GM23338 (cell line): ENCODE measurements at regions not wholly inside any gene's neighbourhood (a gene's known extent, or its start where the extent isn't known, plus 50 kb on each side); places are given as distances from the start of the nearest gene placed in this dataset.

ENCODE experiments used
- ATAC-seq: fragments of 200-7000 bp; cut with Tn5 transposase; 3 replicates; pipeline ENCODE4 v1.9.1; 2020
- DNase-seq: peaks from one replicate; pipeline ENCODE4 v3.0.0-alpha.2; 2015; ENCODE audit warnings: low spot score
- H2AFZ ChIP-seq: fragments of 200-600 bp; sonication (generic); 2 replicates; pipeline ENCODE4 v1.8.0; 2016; ENCODE audit warnings: antibody characterized with exemption, mild to moderate bottlenecking, moderate library complexity
- H3F3A ChIP-seq: fragments of 200-600 bp; sonication (generic); replicated peaks from 2 replicates; pipeline ENCODE4 v1.8.0; 2017; ENCODE audit warnings: antibody characterized with exemption, mixed run types, low read depth
- H3K27ac ChIP-seq: fragments of 200-600 bp; sonication (generic); 2 replicates; pipeline ENCODE4 v1.6.1; 2016; ENCODE audit warnings: low read depth
- H3K27me3 ChIP-seq: fragments of 200-600 bp; sonication (generic); 2 replicates; pipeline ENCODE4 v1.8.0; 2016; ENCODE audit warnings: mild to moderate bottlenecking, mixed run types, moderate library complexity; ENCODE audit not compliant: insufficient read depth
- H3K36me3 ChIP-seq: fragments of 200-600 bp; sonication (generic); 2 replicates; pipeline ENCODE4 v1.8.0; 2016; ENCODE audit warnings: mild to moderate bottlenecking; ENCODE audit not compliant: insufficient read depth
- H3K4me1 ChIP-seq: fragments of 200-600 bp; sonication (generic); 2 replicates; pipeline ENCODE4 v1.8.0; 2016; ENCODE audit warnings: mild to moderate bottlenecking, moderate library complexity; ENCODE audit not compliant: insufficient read depth
- H3K4me2 ChIP-seq: fragments of 200-600 bp; sonication (generic); 2 replicates; pipeline ENCODE4 v1.7.1; 2017; ENCODE audit warnings: mixed run types
- H3K4me3 ChIP-seq: fragments of 200-600 bp; sonication (generic); 2 replicates; pipeline ENCODE4 v1.6.1; 2016; ENCODE audit warnings: mixed run types
- H3K79me2 ChIP-seq: fragments of 200-600 bp; sonication (generic); replicated peaks from 2 replicates; pipeline ENCODE4 v1.8.0; 2017; ENCODE audit warnings: mild to moderate bottlenecking; ENCODE audit not compliant: insufficient read depth
- H3K9me2 ChIP-seq: fragments of 200-600 bp; sonication (generic); 2 replicates; pipeline ENCODE4 v1.8.0; 2017; ENCODE audit not compliant: insufficient read depth
- H4K20me1 ChIP-seq: fragments of 200-600 bp; sonication (generic); replicated peaks from 2 replicates; pipeline ENCODE4 v1.8.0; 2017; ENCODE audit warnings: mild to moderate bottlenecking; ENCODE audit not compliant: insufficient read depth
- H3K27ac Mint-ChIP-seq: 2 replicates; pipeline ENCODE4 v1.8.0; 2020; ENCODE audit warnings: inconsistent platforms, mild to moderate bottlenecking, moderate library complexity, mixed read lengths
- H3K27me3 Mint-ChIP-seq: 3 replicates; pipeline ENCODE4 v1.8.0; 2022; ENCODE audit warnings: low read depth, mild to moderate bottlenecking, moderate library complexity, mixed read lengths, inconsistent platforms; ENCODE audit not compliant: insufficient read depth, poor library complexity
- H3K36me3 Mint-ChIP-seq: 3 replicates; pipeline ENCODE4 v1.8.0; 2021; ENCODE audit warnings: low read depth, mild to moderate bottlenecking, inconsistent platforms, moderate library complexity, mixed read lengths
- H3K4me1 Mint-ChIP-seq: 3 replicates; pipeline ENCODE4 v1.8.0; 2020; ENCODE audit warnings: mild to moderate bottlenecking, inconsistent platforms, mixed read lengths
- H3K4me3 Mint-ChIP-seq: 3 replicates; pipeline ENCODE4 v1.8.0; 2021; ENCODE audit warnings: moderate library complexity, mild to moderate bottlenecking, inconsistent platforms, mixed read lengths
- H3K9me3 Mint-ChIP-seq: 3 replicates; pipeline ENCODE4 v1.8.0; 2020; ENCODE audit warnings: moderate library complexity, mild to moderate bottlenecking, inconsistent platforms, mixed read lengths
- CTCF ChIP-seq, 2 experiments: fragments of 200-600 bp in 1 of 2; sonication (generic) in 1 of 2; conservative IDR thresholded peaks; 2 replicates each; pipeline versions ENCODE4 v1.5.1 to v1.6.1; 2016 to 2017; ENCODE audit warnings: antibody characterized with exemption in 2 of 2, low read depth in 2 of 2, mild to moderate bottlenecking in 2 of 2, moderate library complexity in 1 of 2
- ETS1 ChIP-seq: IDR thresholded peaks from 2 replicates; pipeline ENCODE4 v1.6.1; 2016; ENCODE audit warnings: antibody characterized with exemption
- EZH2 ChIP-seq: fragments of 200-600 bp; sonication (generic); IDR thresholded peaks from one replicate; pipeline ENCODE4 v1.8.0; 2017; ENCODE audit warnings: antibody characterized with exemption, mild to moderate bottlenecking, low read depth; ENCODE audit not compliant: unreplicated experiment
- NANOG ChIP-seq: IDR thresholded peaks from 2 replicates; pipeline ENCODE4 v1.6.1; 2016; ENCODE audit warnings: antibody characterized with exemption, borderline replicate concordance
- ZNF114 ChIP-seq: fragments of 250-450 bp; sonication (Bioruptor Pico); IDR thresholded peaks from 2 replicates; pipeline ENCODE4 v1.5.0; 2020; ENCODE audit warnings: mild to moderate bottlenecking, moderate library complexity
- ZNF331 ChIP-seq: fragments of 250-450 bp; sonication (Bioruptor Pico); IDR thresholded peaks from 2 replicates; pipeline ENCODE4 v1.5.0; 2020; ENCODE audit warnings: low read depth, mild to moderate bottlenecking, moderate library complexity
- TF ChIP-seq, protein P1 (sequence below): fragments of 250-450 bp; sonication (Bioruptor Pico); IDR thresholded peaks from 2 replicates; pipeline ENCODE4 v1.5.0; 2020; ENCODE audit warnings: mild to moderate bottlenecking, moderate library complexity

GRCh38 chr13:72645521-72645920 lies 81.9 kb downstream of the MZT1 start:
- no peaks in the 10 kb centered on the region for H3K9me3 Mint-ChIP-seq
- no peak overlapping the region for H2AFZ ChIP-seq
- TF ChIP-seq EZH2 = no peak
- no peak for TF ChIP-seq ZNF114 (CRISPR knock-in tag)
- no peak for TF ChIP-seq ETS1
- TF ChIP-seq NANOG = no peak
- no peak for TF ChIP-seq ZNF331
- no peak overlapping the region for H3K27ac ChIP-seq
- no peaks in the 10 kb centered on the region for H3K27me3 ChIP-seq
- H3F3A ChIP-seq = no peaks in the 10 kb centered on the region
- no peak overlapping the region for H3K4me2 ChIP-seq
- H3K4me1 ChIP-seq = no peaks in the 10 kb centered on the region
- no peaks in the 10 kb centered on the region for H3K36me3 ChIP-seq
- H3K4me3 Mint-ChIP-seq = no peak overlapping the region
- H3K4me3 ChIP-seq = no peak overlapping the region
- no peaks in the 10 kb centered on the region for H4K20me1 ChIP-seq
- H3K27ac Mint-ChIP-seq = no peak overlapping the region
- no peaks in the 10 kb centered on the region for H3K9me2 ChIP-seq
- H3K36me3 Mint-ChIP-seq = no peaks in the 10 kb centered on the region
- DNase-seq = no peak
- no peak for ATAC-seq
- peaks cover 2% of the 10 kb centered on the region for H3K27me3 Mint-ChIP-seq
- H3K4me1 Mint-ChIP-seq = peaks cover 6% of the 10 kb centered on the region; the same call in 2 of the 3 replicates
- H3K79me2 ChIP-seq = no peaks in the 10 kb centered on the region

- Histone ChIP-seq H3K27ac (no peak overlapping the region), H3K27me3 (no peaks in the 10 kb centered on the region), H3K4me2 (no peak overlapping the region), H2AFZ (no peak overlapping the region), H3K79me2 (no peaks in the 10 kb centered on the region), H4K20me1 (no peaks in the 10 kb centered on the region), H3K36me3 (no peaks in the 10 kb centered on the region), H3F3A (no peaks in the 10 kb centered on the region), H3K4me1 (peaks cover 9% of the 10 kb centered on the region), H3K9me2 (no peaks in the 10 kb centered on the region), H3K4me3 (no peak overlapping the region)
- H3K27me3 Mint-ChIP-seq = peaks cover 2% of the 10 kb centered on the region
- no peak overlapping the region for H3K4me3 Mint-ChIP-seq
- TF ChIP-seq ZNF114 (CRISPR knock-in tag) = no peak
- peak; percentile 66 to 82 for TF ChIP-seq CTCF (conservative IDR thresholded peaks at IDR 0.05; ENCODE audit: low read depth in 2 of 2)
- DNase-seq (peak; percentile 66), ATAC-seq (no peak)
- no peaks in the 10 kb centered on the region for H3K9me3 Mint-ChIP-seq
- peaks cover 10% of the 10 kb centered on the region for H3K4me1 Mint-ChIP-seq
- H3K27ac Mint-ChIP-seq = no peak overlapping the region
- H3K36me3 Mint-ChIP-seq = no peaks in the 10 kb centered on the region
Observed at GRCh38 chr13:72643311-72643989, 84.0 kb downstream of the MZT1 start.

DNA sequence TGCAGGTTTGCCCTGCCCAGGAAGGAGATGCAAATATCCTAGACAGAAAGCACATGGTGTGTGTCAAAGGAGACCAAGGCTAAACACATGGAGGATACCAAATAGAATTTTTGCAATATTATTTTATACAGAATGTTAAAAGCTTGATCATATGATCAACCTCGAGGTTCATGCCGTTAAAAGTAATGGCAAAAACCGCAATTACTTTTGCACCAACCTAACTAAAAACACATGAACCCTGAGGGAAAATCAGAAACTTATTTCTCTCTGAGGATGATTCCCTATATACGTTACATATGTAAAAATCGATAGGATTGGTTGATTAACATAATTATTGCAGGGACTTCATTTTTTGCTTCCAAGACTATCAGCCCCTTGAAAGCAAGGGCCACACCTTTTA lies 88.1 kb downstream of the MZT1 start:
- Histone ChIP-seq H2AFZ (0 out of 2 replicates have a peak overlapping the region, but pooled peaks have one; percentile 24), H3K4me3 (no peak overlapping the region), H3K9me2 (no peaks in the 10 kb centered on the region), H3K4me2 (peak overlapping the region; percentile 1; the same call in 1 of the 2 replicates), H3F3A (no peaks in the 10 kb centered on the region), H3K27ac (no peak overlapping the region), H3K36me3 (no peaks in the 10 kb centered on the region), H3K27me3 (no peaks in the 10 kb centered on the region), H3K79me2 (no peaks in the 10 kb centered on the region), H3K4me1 (peaks cover 26% of the 10 kb centered on the region), H4K20me1 (no peaks in the 10 kb centered on the region)
- Mint-ChIP-seq H3K4me3 (no peak overlapping the region), H3K9me3 (no peaks in the 10 kb centered on the region), H3K36me3 (no peaks in the 10 kb centered on the region), H3K27ac (no peak overlapping the region), H3K4me1 (peaks cover 30% of the 10 kb centered on the region), H3K27me3 (peaks cover 2% of the 10 kb centered on the region)
- ATAC-seq (no peak), DNase-seq (no peak)
- TF ChIP-seq, protein P1, sequence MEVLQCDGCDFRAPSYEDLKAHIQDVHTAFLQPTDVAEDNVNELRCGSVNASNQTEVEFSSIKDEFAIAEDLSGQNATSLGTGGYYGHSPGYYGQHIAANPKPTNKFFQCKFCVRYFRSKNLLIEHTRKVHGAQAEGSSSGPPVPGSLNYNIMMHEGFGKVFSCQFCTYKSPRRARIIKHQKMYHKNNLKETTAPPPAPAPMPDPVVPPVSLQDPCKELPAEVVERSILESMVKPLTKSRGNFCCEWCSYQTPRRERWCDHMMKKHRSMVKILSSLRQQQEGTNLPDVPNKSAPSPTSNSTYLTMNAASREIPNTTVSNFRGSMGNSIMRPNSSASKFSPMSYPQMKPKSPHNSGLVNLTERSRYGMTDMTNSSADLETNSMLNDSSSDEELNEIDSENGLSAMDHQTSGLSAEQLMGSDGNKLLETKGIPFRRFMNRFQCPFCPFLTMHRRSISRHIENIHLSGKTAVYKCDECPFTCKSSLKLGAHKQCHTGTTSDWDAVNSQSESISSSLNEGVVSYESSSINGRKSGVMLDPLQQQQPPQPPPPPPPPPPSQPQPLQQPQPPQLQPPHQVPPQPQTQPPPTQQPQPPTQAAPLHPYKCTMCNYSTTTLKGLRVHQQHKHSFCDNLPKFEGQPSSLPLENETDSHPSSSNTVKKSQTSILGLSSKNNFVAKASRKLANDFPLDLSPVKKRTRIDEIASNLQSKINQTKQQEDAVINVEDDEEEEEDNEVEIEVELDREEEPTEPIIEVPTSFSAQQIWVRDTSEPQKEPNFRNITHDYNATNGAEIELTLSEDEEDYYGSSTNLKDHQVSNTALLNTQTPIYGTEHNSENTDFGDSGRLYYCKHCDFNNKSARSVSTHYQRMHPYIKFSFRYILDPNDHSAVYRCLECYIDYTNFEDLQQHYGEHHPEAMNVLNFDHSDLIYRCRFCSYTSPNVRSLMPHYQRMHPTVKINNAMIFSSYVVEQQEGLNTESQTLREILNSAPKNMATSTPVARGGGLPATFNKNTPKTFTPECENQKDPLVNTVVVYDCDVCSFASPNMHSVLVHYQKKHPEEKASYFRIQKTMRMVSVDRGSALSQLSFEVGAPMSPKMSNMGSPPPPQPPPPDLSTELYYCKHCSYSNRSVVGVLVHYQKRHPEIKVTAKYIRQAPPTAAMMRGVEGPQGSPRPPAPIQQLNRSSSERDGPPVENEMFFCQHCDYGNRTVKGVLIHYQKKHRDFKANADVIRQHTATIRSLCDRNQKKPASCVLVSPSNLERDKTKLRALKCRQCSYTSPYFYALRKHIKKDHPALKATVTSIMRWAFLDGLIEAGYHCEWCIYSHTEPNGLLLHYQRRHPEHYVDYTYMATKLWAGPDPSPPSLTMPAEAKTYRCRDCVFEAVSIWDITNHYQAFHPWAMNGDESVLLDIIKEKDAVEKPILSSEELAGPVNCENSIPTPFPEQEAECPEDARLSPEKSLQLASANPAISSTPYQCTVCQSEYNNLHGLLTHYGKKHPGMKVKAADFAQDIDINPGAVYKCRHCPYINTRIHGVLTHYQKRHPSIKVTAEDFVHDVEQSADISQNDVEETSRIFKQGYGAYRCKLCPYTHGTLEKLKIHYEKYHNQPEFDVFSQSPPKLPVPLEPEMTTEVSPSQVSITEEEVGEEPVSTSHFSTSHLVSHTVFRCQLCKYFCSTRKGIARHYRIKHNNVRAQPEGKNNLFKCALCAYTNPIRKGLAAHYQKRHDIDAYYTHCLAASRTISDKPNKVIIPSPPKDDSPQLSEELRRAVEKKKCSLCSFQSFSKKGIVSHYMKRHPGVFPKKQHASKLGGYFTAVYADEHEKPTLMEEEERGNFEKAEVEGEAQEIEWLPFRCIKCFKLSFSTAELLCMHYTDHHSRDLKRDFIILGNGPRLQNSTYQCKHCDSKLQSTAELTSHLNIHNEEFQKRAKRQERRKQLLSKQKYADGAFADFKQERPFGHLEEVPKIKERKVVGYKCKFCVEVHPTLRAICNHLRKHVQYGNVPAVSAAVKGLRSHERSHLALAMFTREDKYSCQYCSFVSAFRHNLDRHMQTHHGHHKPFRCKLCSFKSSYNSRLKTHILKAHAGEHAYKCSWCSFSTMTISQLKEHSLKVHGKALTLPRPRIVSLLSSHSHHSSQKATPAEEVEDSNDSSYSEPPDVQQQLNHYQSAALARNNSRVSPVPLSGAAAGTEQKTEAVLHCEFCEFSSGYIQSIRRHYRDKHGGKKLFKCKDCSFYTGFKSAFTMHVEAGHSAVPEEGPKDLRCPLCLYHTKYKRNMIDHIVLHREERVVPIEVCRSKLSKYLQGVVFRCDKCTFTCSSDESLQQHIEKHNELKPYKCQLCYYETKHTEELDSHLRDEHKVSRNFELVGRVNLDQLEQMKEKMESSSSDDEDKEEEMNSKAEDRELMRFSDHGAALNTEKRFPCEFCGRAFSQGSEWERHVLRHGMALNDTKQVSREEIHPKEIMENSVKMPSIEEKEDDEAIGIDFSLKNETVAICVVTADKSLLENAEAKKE (CRISPR knock-in tag) = no peak
